Kasumi-1 (cell line): ENCODE measurements at regions not wholly inside any gene's neighbourhood (a gene's known extent, or its start where the extent isn't known, plus 50 kb on each side); places are given as distances from the start of the nearest gene placed in this dataset.
A peak's percentile ranks its signal among the peaks of the same experiment; 100 is the strongest.
"Not testable (repeated sequence)": the region's sequence is repeated elsewhere in the genome, so short reads cannot be mapped to it uniquely, and the experiment has no call there.

Experiments
- DNase-seq, 2 experiments: peaks; one replicate each; lab custom pipeline; 2025; lab: John Stamatoyannopoulos, UW

DNA sequence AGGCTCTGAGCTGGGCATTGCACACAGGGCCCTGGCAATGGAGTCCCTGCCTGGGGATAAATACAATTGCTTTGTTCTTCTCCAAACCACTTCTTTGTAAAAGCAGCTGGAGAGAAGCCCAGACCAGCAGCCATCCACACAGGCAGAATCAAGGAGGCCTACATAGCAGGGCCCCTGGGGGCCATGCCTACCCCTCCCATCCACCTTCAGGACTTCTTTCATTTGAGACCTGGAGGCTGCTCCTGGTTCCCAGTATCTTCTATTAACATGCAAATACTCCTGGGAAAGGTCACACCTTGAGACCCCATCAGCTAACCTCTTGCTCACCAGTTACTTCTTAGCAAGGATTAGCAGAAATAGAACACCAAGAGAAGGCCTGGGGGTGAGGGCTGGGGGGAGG lies 511.1 kb downstream of the SOX6 start:
- DNase-seq, result no peak

- no peak for DNase-seq
Observed at GRCh38 chr11:15848631-15849168, 507.6 kb downstream of the SOX6 start.

GRCh38 chr11:15849257-15849656 lies 507.1 kb downstream of the SOX6 start:
- no peak for DNase-seq

DNA sequence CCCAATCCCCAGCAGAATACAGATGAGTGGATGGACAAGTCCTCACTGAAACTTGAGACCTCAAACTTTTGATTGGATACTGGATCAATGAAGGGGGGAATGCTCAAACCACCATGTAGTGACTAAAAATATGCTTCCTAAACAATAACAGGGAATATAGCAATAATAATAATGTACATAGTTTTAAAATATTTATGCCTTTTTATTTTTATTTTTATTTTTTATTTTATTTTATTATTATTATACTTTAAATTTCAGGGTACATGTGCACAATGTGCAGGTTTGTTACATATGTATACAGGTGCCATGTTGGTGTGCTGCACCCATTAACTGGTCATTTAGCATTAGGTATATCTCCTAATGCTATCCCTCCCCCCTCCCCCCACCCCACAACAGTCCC lies 506.0 kb downstream of the SOX6 start:
- DNase-seq, result not testable (repeated sequence)

DNA sequence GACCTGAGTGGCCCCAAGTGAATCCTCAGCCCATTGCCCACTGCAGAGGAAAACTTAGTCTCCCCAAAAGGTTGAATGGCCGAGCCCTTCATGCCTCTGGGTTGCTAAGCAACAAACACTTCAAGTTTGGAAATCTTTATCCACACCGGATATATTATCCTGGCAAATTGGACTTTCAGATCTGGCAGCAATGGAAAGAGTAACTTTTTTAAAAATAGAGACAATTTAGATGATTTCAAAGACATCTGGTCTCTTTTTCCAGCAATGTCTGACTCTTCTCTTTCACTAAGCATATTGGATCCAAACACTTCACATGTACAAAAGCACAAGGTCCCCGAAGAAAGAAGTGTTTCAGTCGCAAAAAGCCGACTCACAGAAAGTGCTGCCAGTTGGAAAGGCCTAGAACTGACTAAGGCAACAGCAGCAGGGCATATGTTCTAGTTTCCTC lies 505.3 kb downstream of the SOX6 start:
- no peak for DNase-seq

DNA sequence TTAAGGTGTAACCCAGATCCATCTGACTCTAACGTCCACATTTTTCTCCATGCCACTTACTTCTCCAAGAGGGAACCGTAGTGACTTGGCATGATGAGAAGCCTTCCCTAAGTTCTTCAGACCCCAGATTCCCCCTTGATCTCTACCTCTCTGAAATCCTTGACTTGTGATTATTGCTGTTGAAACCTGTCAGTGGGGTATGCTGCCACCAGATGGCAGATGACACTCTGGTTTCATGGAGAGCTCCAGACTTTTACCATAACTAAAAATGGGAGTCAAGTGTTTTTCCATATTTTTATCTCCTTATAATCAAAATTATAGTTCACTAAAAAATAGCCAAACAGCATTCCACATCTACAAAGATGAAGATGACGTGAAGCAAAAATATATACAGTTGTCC lies 504.2 kb downstream of the SOX6 start:
- DNase-seq, result peak in 1 of 2 experiments; percentile 2

GRCh38 chr11:15854245-15854644 lies 502.1 kb downstream of the SOX6 start:
- DNase-seq, result no peak

DNA sequence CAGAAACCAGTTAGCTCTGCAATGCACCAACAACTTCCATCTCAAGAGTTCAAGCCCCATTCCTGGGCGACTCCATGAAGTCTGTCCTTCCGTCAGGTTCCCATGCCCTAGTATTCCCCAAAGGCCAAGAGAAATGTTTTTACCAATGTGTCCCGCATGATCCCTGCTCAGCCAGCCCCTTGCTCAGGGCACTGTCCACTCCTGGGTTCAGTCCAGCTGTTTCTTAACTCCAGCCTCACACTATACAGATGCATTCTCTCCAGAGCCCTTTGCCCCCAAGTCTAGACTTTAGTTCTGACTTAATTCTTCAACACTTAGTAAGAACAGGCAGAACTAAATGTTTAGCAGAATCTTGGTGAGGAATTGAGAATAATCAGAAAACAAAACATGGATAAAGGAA lies 497.5 kb downstream of the SOX6 start:
- no peak for DNase-seq

DNA sequence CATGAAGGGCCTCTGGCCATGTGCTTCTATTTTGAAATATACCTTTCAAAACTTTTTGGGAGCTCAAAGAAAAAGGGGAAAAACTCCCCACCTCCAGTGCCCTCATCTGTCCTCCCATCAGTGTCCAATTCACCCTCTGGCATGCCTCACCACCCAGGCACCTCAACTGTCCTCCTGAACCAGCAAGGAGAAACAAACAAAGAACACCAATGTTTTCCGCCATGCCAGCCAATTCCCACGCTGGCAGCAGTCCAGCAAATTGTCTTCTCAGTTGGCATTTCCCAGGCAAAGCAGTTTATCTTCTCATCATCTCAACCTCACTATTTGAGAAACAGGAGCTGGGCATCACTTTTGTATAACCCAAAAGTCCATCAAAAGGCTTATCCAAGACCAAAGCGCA lies 496.9 kb downstream of the SOX6 start:
- DNase-seq, result no peak

DNA sequence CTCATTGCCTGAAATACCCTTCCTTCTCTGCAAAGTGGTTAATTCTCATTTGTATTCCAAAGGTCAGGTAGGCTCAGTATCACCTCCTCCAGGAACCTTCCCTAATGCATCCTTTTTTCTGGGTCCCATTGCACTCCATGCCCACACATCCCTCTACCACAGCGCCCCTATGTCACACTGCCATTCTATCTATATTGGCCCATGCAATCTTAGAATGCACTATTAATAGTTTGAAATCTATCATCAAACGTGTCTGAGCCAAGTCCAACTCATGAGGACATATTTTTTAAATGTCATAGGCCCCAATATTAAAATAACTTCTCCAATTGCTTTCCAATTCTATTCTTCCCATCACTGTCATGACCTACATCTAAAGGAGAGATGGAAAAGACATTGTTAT lies 495.1 kb downstream of the SOX6 start:
- no peak for DNase-seq

DNA sequence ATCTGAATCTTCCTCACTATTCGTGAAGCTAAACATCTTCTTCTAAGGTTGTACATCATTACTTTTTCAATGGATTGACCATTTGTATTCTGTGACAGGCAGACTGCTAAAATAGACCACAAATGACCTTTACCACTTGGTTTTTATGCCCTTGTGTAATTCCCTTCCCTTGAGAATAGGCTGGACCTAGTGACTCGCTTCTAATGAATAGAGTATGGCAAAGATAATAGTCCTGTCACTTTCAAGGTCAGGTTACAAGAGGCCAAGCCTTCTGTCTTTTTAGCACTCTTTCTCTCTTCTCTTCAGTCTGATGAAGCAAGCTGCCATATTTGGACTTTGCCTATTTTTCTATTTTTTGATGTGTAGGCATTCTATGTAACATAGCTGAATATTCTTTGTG lies 492.9 kb downstream of the SOX6 start:
- no peak for DNase-seq

GRCh38 chr11:15864026-15864805 lies 492.1 kb downstream of the SOX6 start:
- DNase-seq, result no peak

GRCh38 chr11:15865212-15865987 lies 490.9 kb downstream of the SOX6 start:
- DNase-seq, result no peak

DNA sequence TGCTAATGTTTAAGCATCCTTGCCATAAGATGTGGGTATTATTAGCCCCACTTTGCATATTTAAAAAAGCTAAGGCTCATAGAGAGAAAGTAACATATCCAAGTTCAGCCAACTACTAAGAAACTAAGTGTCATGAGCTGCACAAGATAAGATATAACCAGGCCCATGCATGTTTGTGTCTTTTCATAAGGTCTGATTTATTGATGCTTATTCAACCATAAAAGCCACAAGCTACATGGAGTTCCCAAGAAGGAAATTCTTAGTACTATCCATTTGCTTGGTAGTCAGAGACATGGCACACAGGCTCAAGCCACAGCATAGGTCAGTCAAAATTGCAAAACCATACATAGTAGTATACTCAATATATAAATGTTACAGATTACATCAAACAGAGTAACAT lies 488.5 kb downstream of the SOX6 start:
- DNase-seq, result no peak

GRCh38 chr11:15870911-15871310 lies 485.4 kb downstream of the SOX6 start:
- no peak for DNase-seq

- no peak for DNase-seq
Observed at GRCh38 chr11:15871904-15872626, 484.3 kb downstream of the SOX6 start.

GRCh38 chr11:15873501-15873900 lies 482.8 kb downstream of the SOX6 start:
- DNase-seq, result no peak

- no peak for DNase-seq
Observed at GRCh38 chr11:15874704-15875103, 481.6 kb downstream of the SOX6 start.

- DNase-seq, result no peak
Observed at GRCh38 chr11:15875393-15875792, 481.0 kb downstream of the SOX6 start.

- DNase-seq, result no peak
Observed at GRCh38 chr11:15875943-15876342, 480.4 kb downstream of the SOX6 start.

- no peak for DNase-seq
Observed at GRCh38 chr11:15878756-15879155, 477.6 kb downstream of the SOX6 start.

- no peak for DNase-seq
Observed at GRCh38 chr11:15880291-15880690, 476.1 kb downstream of the SOX6 start.
